ENCODE measurements at regions not wholly inside any gene's neighbourhood (a gene's known extent, or its start where the extent isn't known, plus 50 kb on each side); places are given as distances from the start of the nearest gene placed in this dataset.

DNA sequence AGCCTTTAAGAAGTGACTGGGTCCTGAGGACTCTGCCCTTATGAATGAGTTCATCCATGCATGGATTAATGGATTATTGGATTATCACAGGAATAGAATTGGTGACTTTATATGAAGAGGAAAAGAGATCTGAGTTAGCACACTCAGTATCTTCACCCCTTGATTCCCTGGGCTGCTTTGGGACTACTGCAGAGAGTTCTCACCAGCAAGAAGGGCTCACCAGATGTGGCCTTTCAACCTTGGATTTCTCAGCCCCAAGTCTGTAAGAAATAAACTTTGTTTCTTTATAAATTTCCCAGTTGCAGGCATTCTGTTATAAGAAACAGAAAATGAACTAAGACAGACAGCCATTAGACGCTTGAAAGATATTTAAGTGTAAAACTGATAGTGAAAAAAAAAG lies 509.2 kb downstream of the FLRT2 start:
- Histone ChIP-seq H3K27me3 (ENCODE audit: control insufficient read depth, insufficient read depth, low read length, poor library complexity, severe bottlenecking) (no peaks in the 10 kb centered on the region), H3K4me1 (ENCODE audit: control insufficient read depth, insufficient read depth, low read length) (no peaks in the 10 kb centered on the region), H3K4me3 (ENCODE audit: low read length) (no peak overlapping the region), H3K27ac (ENCODE audit: low read depth, low read length) (no peak overlapping the region), H3K9me3 (ENCODE audit: control insufficient read depth, low read length) (no peaks in the 10 kb centered on the region), H3K9ac (ENCODE audit: extremely low read depth, low read length, poor library complexity, severe bottlenecking) (no peak overlapping the region), H3K36me3 (ENCODE audit: control insufficient read depth, insufficient read depth, low read length) (no peaks in the 10 kb centered on the region)
- Mint-ChIP-seq H3K27me3 (ENCODE audit: insufficient read depth) (no peaks in the 10 kb centered on the region), H3K9me3 (peaks cover 10% of the 10 kb centered on the region), H3K4me1 (no peaks in the 10 kb centered on the region), H3K27ac (no peak overlapping the region), H3K36me3 (ENCODE audit: low read depth) (no peaks in the 10 kb centered on the region), H3K4me3 (no peak overlapping the region)
- 100% methylated on average over 1 of the region's 1 CpG for WGBS, 2 experiments (ENCODE audit: insufficient coverage in 1 of 2, insufficient read length in 1 of 2)
- TF ChIP-seq, protein P1, sequence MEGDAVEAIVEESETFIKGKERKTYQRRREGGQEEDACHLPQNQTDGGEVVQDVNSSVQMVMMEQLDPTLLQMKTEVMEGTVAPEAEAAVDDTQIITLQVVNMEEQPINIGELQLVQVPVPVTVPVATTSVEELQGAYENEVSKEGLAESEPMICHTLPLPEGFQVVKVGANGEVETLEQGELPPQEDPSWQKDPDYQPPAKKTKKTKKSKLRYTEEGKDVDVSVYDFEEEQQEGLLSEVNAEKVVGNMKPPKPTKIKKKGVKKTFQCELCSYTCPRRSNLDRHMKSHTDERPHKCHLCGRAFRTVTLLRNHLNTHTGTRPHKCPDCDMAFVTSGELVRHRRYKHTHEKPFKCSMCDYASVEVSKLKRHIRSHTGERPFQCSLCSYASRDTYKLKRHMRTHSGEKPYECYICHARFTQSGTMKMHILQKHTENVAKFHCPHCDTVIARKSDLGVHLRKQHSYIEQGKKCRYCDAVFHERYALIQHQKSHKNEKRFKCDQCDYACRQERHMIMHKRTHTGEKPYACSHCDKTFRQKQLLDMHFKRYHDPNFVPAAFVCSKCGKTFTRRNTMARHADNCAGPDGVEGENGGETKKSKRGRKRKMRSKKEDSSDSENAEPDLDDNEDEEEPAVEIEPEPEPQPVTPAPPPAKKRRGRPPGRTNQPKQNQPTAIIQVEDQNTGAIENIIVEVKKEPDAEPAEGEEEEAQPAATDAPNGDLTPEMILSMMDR (conservative IDR thresholded peaks at IDR 0.05): no peak
- no peak for DNase-seq

DNA sequence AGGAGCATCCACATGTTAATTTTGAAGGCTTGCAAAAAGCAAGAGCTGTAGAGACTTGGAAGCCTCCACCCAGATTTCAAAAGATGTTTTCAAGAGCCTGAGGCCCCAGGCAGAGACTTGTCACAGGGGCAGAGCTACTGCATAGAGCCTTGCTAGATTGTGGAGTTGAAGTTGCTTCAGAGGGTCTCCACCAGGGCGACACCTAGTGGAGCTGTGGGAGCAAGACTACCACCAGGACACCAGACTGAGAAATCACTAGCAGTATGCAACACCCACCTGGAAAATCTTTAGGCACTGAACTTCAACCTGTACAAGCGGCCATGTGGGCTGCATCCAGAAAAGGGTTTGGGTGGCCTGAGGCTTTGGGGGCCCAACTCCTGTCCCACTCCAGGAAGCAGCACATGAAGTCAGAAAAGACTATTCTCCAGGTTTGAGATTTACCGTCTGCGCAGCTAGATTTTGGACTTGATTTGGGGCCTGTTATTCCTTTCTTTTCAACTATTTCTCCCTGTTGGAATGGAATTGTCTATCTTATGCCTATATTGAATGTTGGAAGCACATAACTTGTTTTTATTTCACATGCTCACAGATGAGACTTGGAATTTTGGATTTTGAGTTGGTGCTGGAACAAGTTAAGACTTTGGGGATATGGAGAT lies 508.6 kb downstream of the FLRT2 start:
- Histone ChIP-seq H3K4me1 (ENCODE audit: control insufficient read depth, insufficient read depth, low read length) (no peaks in the 10 kb centered on the region), H3K27ac (ENCODE audit: low read depth, low read length) (no peak overlapping the region), H3K4me3 (ENCODE audit: low read length) (no peak overlapping the region), H3K9ac (ENCODE audit: extremely low read depth, low read length, poor library complexity, severe bottlenecking) (no peak overlapping the region), H3K36me3 (ENCODE audit: control insufficient read depth, insufficient read depth, low read length) (no peaks in the 10 kb centered on the region), H3K27me3 (ENCODE audit: control insufficient read depth, insufficient read depth, low read length, poor library complexity, severe bottlenecking) (no peaks in the 10 kb centered on the region), H3K9me3 (ENCODE audit: control insufficient read depth, low read length) (no peaks in the 10 kb centered on the region)
- 65 to 78% methylated on average over 3 to 4 of the region's 4 CpGs for WGBS, 2 experiments (ENCODE audit: insufficient coverage in 1 of 2, insufficient read length in 1 of 2)
- Mint-ChIP-seq H3K4me3 (no peak overlapping the region), H3K27ac (no peak overlapping the region), H3K9me3 (peaks cover 10% of the 10 kb centered on the region), H3K36me3 (ENCODE audit: low read depth) (no peaks in the 10 kb centered on the region), H3K27me3 (ENCODE audit: insufficient read depth) (no peaks in the 10 kb centered on the region), H3K4me1 (peaks cover 2% of the 10 kb centered on the region)
- TF ChIP-seq, protein P1 (conservative IDR thresholded peaks at IDR 0.05): peak; percentile 90
- DNase-seq: peak; percentile 89

DNA sequence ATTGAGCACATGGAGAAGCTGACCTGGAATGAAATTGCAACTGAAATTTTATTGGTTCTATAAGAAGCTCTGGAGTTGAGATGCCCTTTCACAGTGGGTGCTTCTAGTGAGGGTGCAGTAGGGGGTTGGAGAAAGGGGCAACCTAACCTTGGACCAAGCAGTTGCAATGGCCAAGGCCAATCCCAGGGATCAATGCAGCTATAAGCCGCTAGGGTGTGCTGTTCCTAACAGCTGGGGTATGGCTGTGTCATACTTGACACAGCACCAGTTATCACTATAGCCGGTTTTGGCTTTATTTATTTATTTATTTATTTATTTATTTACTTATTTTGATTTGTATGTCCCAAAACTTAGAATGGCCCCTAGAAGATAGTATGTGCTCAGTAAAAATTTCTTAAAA lies 505.9 kb downstream of the FLRT2 start:
- H3K4me3 ChIP-seq (ENCODE audit: low read length): no peak overlapping the region
- no peak overlapping the region for H3K27ac ChIP-seq (ENCODE audit: low read depth, low read length)
- no peaks in the 10 kb centered on the region for H3K4me1 ChIP-seq (ENCODE audit: control insufficient read depth, insufficient read depth, low read length)
- H3K4me3 Mint-ChIP-seq: no peak overlapping the region
- peak; percentile 83 for DNase-seq
- peaks cover 9% of the 10 kb centered on the region for H3K4me1 Mint-ChIP-seq
- TF ChIP-seq, protein P1 (conservative IDR thresholded peaks at IDR 0.05): peak; percentile 88
- no peak overlapping the region for H3K27ac Mint-ChIP-seq
- no peaks in the 10 kb centered on the region for H3K27me3 Mint-ChIP-seq (ENCODE audit: insufficient read depth)
- 22% methylated on average over 1 of the region's 2 CpGs; no CpG with 5 or more reads in 1 of the 2 experiments for whole genome bisulfite sequencing, 2 experiments (ENCODE audit: insufficient coverage in 1 of 2, insufficient read length in 1 of 2)
- H3K9me3 ChIP-seq (ENCODE audit: control insufficient read depth, low read length): no peaks in the 10 kb centered on the region
- no peaks in the 10 kb centered on the region for H3K9me3 Mint-ChIP-seq
- no peaks in the 10 kb centered on the region for H3K36me3 ChIP-seq (ENCODE audit: control insufficient read depth, insufficient read depth, low read length)
- H3K36me3 Mint-ChIP-seq (ENCODE audit: low read depth): no peaks in the 10 kb centered on the region
- no peaks in the 10 kb centered on the region for H3K27me3 ChIP-seq (ENCODE audit: control insufficient read depth, insufficient read depth, low read length, poor library complexity, severe bottlenecking)
- no peak overlapping the region for H3K9ac ChIP-seq (ENCODE audit: extremely low read depth, low read length, poor library complexity, severe bottlenecking)

Measured in endodermal cell (in vitro differentiated cells).